ENCODE measurements at regions not wholly inside any gene's neighbourhood (a gene's known extent, or its start where the extent isn't known, plus 50 kb on each side); places are given as distances from the start of the nearest gene placed in this dataset.

GRCh38 chr17:70266394-70266793 lies 97.1 kb downstream of the KCNJ2 start:
- no peak for TF ChIP-seq POLR2AphosphoS5 (IDR thresholded peaks at IDR 0.05)
- no peak for TF ChIP-seq POLR2A (IDR thresholded peaks at IDR 0.05)
- no peak for TF ChIP-seq CTCF (IDR thresholded peaks at IDR 0.05)
- no peaks in the 10 kb centered on the region for H3K9me3 ChIP-seq
- no peak overlapping the region for H3K27ac ChIP-seq
- 85% methylated on average over 2 of the region's 2 CpGs for WGBS
- no peaks in the 10 kb centered on the region for H3K27me3 ChIP-seq (replicated peaks; ENCODE audit: insufficient read depth)
- no peaks in the 10 kb centered on the region for H3K36me3 ChIP-seq
- H3K4me1 ChIP-seq (replicated peaks) = no peaks in the 10 kb centered on the region
- no peak for DNase-seq (ENCODE audit: low spot score)
- no peak overlapping the region for H3K4me3 ChIP-seq
- intact Hi-C loops (cut with DNase I) = no loop called here

GRCh38 chr17:70268383-70268782 lies 99.1 kb downstream of the KCNJ2 start:
- Histone ChIP-seq H3K36me3 (no peaks in the 10 kb centered on the region), H3K27me3 (replicated peaks; ENCODE audit: insufficient read depth) (no peaks in the 10 kb centered on the region), H3K27ac (no peak overlapping the region), H3K4me1 (replicated peaks) (no peaks in the 10 kb centered on the region), H3K4me3 (no peak overlapping the region), H3K9me3 (no peaks in the 10 kb centered on the region)
- TF ChIP-seq CTCF (IDR thresholded peaks at IDR 0.05) (no peak), POLR2A (IDR thresholded peaks at IDR 0.05) (no peak), POLR2AphosphoS5 (IDR thresholded peaks at IDR 0.05) (no peak)
- WGBS = 86% methylated on average over 1 of the region's 1 CpG
- no peak for DNase-seq (ENCODE audit: low spot score)
- intact Hi-C loops (cut with DNase I) = no loop called here

- no peaks in the 10 kb centered on the region for H3K9me3 ChIP-seq
- no peaks in the 10 kb centered on the region for H3K27me3 ChIP-seq (replicated peaks; ENCODE audit: insufficient read depth)
- TF ChIP-seq POLR2AphosphoS5 (IDR thresholded peaks at IDR 0.05) (no peak), POLR2A (IDR thresholded peaks at IDR 0.05) (no peak), CTCF (IDR thresholded peaks at IDR 0.05) (no peak)
- H3K36me3 ChIP-seq = no peaks in the 10 kb centered on the region
- no peak overlapping the region for H3K4me3 ChIP-seq
- no peaks in the 10 kb centered on the region for H3K4me1 ChIP-seq (replicated peaks)
- 76% methylated on average over 7 of the region's 7 CpGs for WGBS
- no peak for DNase-seq (ENCODE audit: low spot score)
- intact Hi-C loops (cut with DNase I) = no loop called here
- no peak overlapping the region for H3K27ac ChIP-seq
These were observed 101.2 kb downstream of the KCNJ2 start for GRCh38 chr17:70270554-70270953.

GRCh38 chr17:70271200-70271599 lies 101.9 kb downstream of the KCNJ2 start:
- TF ChIP-seq POLR2A (IDR thresholded peaks at IDR 0.05) (no peak), POLR2AphosphoS5 (IDR thresholded peaks at IDR 0.05) (no peak), CTCF (IDR thresholded peaks at IDR 0.05) (no peak)
- WGBS = 66% methylated on average over 3 of the region's 3 CpGs

GRCh38 chr17:70271672-70272071 lies 102.3 kb downstream of the KCNJ2 start:
- no peak overlapping the region for H3K4me3 ChIP-seq
- no peaks in the 10 kb centered on the region for H3K27me3 ChIP-seq (replicated peaks; ENCODE audit: insufficient read depth)
- H3K4me1 ChIP-seq (replicated peaks) = no peaks in the 10 kb centered on the region
- intact Hi-C loops (cut with DNase I) = no loop called here
- no peak for TF ChIP-seq POLR2A (IDR thresholded peaks at IDR 0.05)
- no peak for TF ChIP-seq CTCF (IDR thresholded peaks at IDR 0.05)
- TF ChIP-seq POLR2AphosphoS5 (IDR thresholded peaks at IDR 0.05) = no peak
- no peak overlapping the region for H3K27ac ChIP-seq
- no peaks in the 10 kb centered on the region for H3K36me3 ChIP-seq
- no peaks in the 10 kb centered on the region for H3K9me3 ChIP-seq
- WGBS = 88% methylated on average over 3 of the region's 3 CpGs
- DNase-seq (ENCODE audit: low spot score) = no peak

More at GRCh38 chr17:70271200-70271599, 101.9 kb downstream of the KCNJ2 start:
- no peaks in the 10 kb centered on the region for H3K36me3 ChIP-seq
- intact Hi-C loops (cut with DNase I) = no loop called here
- no peaks in the 10 kb centered on the region for H3K27me3 ChIP-seq (replicated peaks; ENCODE audit: insufficient read depth)
- DNase-seq (ENCODE audit: low spot score) = no peak
- no peaks in the 10 kb centered on the region for H3K9me3 ChIP-seq
- H3K4me3 ChIP-seq = no peak overlapping the region
- H3K27ac ChIP-seq = no peak overlapping the region
- H3K4me1 ChIP-seq (replicated peaks) = no peaks in the 10 kb centered on the region
